IMR-90 (cell line): ENCODE measurements at regions not wholly inside any gene's neighbourhood (a gene's known extent, or its start where the extent isn't known, plus 50 kb on each side); places are given as distances from the start of the nearest gene placed in this dataset.

Experiments used
- ATAC-seq: fragments of 200-7000 bp; cut with Tn5 transposase; 2 replicates; pipeline ENCODE4 v1.9.1; 2020; ENCODE audit warnings: low read depth, mild to moderate bottlenecking, moderate library complexity
- BruUV-seq: library from RNA; stranded (reverse); fragments of 400-500 nt; replicated peaks from 2 replicates; lab custom pipeline; 2021; lab: Mats Ljungman, UMichigan
- CTCF ChIA-PET: fragments of 300-600 bp; formaldehyde crosslinking; extraction: SDS; loops from one replicate; lab custom pipeline; 2021; ENCODE audit warnings: antibody characterized with exemption; lab: Yijun Ruan, JAX
- POLR2A ChIA-PET: fragments of 300-600 bp; sonication (Branson Sonifier 250); formaldehyde crosslinking; loops from one replicate; lab custom pipeline; 2022; ENCODE audit warnings: antibody characterized with exemption; ENCODE audit not compliant: unreplicated experiment; lab: Charles Lee
- DNase-seq: peaks from one replicate; pipeline ENCODE4 v3.0.0; 2013
- H2AFZ ChIP-seq: replicated peaks from 2 replicates; pipeline ENCODE3; 2013; ENCODE audit warnings: low read length, mild to moderate bottlenecking; ENCODE audit not compliant: poor library complexity
- H2AK5ac ChIP-seq: 2 replicates; pipeline ENCODE4 v1.6.1; 2013; ENCODE audit warnings: low read depth, low read length, inconsistent platforms
- H2AK9ac ChIP-seq: replicated peaks from 2 replicates; pipeline ENCODE3; 2013; ENCODE audit warnings: mild to moderate bottlenecking, low read depth, low read length, moderate library complexity; ENCODE audit not compliant: poor library complexity
- H2BK120ac ChIP-seq: 2 replicates; pipeline ENCODE4 v1.6.1; 2013; ENCODE audit warnings: low read depth, low read length, inconsistent platforms
- H2BK15ac ChIP-seq: 3 replicates; pipeline ENCODE4 v1.6.1; 2013; ENCODE audit warnings: low read depth, low read length, inconsistent platforms
- H2BK20ac ChIP-seq: 2 replicates; pipeline ENCODE4 v1.6.1; 2013; ENCODE audit warnings: low read depth, mild to moderate bottlenecking, inconsistent platforms, low read length, moderate library complexity
- H2BK5ac ChIP-seq: 2 replicates; pipeline ENCODE4 v1.6.1; 2013; ENCODE audit warnings: mild to moderate bottlenecking, low read depth, low read length, inconsistent platforms; ENCODE audit not compliant: poor library complexity, severe bottlenecking
- H3K14ac ChIP-seq: replicated peaks from 2 replicates; pipeline ENCODE4 v1.6.1; 2013; ENCODE audit warnings: low read depth, low read length, inconsistent platforms
- H3K18ac ChIP-seq: 2 replicates; pipeline ENCODE4 v1.6.1; 2013; ENCODE audit warnings: low read depth, low read length, control low read depth
- H3K23ac ChIP-seq: 2 replicates; pipeline ENCODE4 v1.6.1; 2013; ENCODE audit warnings: low read depth, low read length, inconsistent platforms
- H3K27ac ChIP-seq: 2 replicates; pipeline ENCODE4 v1.5.1; 2013; ENCODE audit warnings: mild to moderate bottlenecking, control low read depth, low read length; ENCODE audit not compliant: insufficient read depth
- H3K27me3 ChIP-seq: 2 replicates; pipeline ENCODE4 v1.6.1; 2013; ENCODE audit warnings: low read length; ENCODE audit not compliant: control insufficient read depth, insufficient read depth
- H3K36me3 ChIP-seq: 2 replicates; pipeline ENCODE4 v1.6.1; 2013; ENCODE audit warnings: low read length, mixed read lengths; ENCODE audit not compliant: control insufficient read depth, insufficient read depth
- H3K4ac ChIP-seq: 2 replicates; pipeline ENCODE4 v1.6.1; 2013; ENCODE audit warnings: low read depth, low read length, inconsistent platforms
- H3K4me1 ChIP-seq: 2 replicates; pipeline ENCODE4 v1.6.1; 2013; ENCODE audit warnings: low read length, mixed read lengths; ENCODE audit not compliant: control insufficient read depth, insufficient read depth
- H3K4me2 ChIP-seq: 2 replicates; pipeline ENCODE4 v1.6.1; 2013; ENCODE audit warnings: low read depth, mild to moderate bottlenecking, control low read depth, low read length, moderate library complexity
- H3K4me3 ChIP-seq: 2 replicates; pipeline ENCODE4 v1.5.1; 2013; ENCODE audit warnings: low read depth, mild to moderate bottlenecking, control low read depth, low read length, moderate library complexity; ENCODE audit not compliant: insufficient read depth
- H3K56ac ChIP-seq: 2 replicates; pipeline ENCODE4 v1.6.1; 2013; ENCODE audit warnings: low read length, inconsistent platforms; ENCODE audit not compliant: insufficient read depth; ENCODE audit errors: extremely low read depth
- H3K79me1 ChIP-seq, 2 experiments: 2 replicates each; pipeline ENCODE4 v1.6.1; 2013; ENCODE audit warnings: low read length in 2 of 2, inconsistent platforms in 1 of 2, low read depth in 1 of 2
- H3K9ac ChIP-seq: 2 replicates; pipeline ENCODE4 v1.6.1; 2013; ENCODE audit warnings: low read depth, low read length, control low read depth
- H3K9me1 ChIP-seq: 2 replicates; pipeline ENCODE4 v1.6.1; 2013; ENCODE audit warnings: low read length, inconsistent platforms; ENCODE audit not compliant: insufficient read depth
- H3K9me3 ChIP-seq: 2 replicates; pipeline ENCODE4 v1.6.1; 2013; ENCODE audit warnings: low read length; ENCODE audit not compliant: control insufficient read depth, insufficient read depth
- H4K20me1 ChIP-seq: 2 replicates; pipeline ENCODE4 v1.6.1; 2013; ENCODE audit warnings: low read length, inconsistent platforms; ENCODE audit not compliant: insufficient read depth
- H4K5ac ChIP-seq: 2 replicates; pipeline ENCODE4 v1.6.1; 2013; ENCODE audit warnings: mild to moderate bottlenecking, low read depth, low read length, control low read depth
- H4K8ac ChIP-seq, 2 experiments: 2 replicates each; pipeline ENCODE4 v1.6.1; 2013; ENCODE audit warnings: low read depth in 2 of 2, low read length in 2 of 2, control low read depth in 1 of 2, inconsistent platforms in 1 of 2
- H4K91ac ChIP-seq: 2 replicates; pipeline ENCODE4 v1.6.1; 2013; ENCODE audit warnings: low read depth, low read length, inconsistent platforms; ENCODE audit not compliant: insufficient read depth
- CEBPB ChIP-seq: IDR thresholded peaks from 2 replicates; pipeline ENCODE4 v1.6.1; 2012; ENCODE audit warnings: low read depth, low read length, improper control_type of control experiment
- MAFK ChIP-seq: IDR thresholded peaks from 2 replicates; pipeline ENCODE4 v1.6.1; 2012; ENCODE audit warnings: low read depth, low read length, improper control_type of control experiment
- MXI1 ChIP-seq: IDR thresholded peaks from 2 replicates; pipeline ENCODE4 v1.6.1; 2012; ENCODE audit warnings: low read depth, mild to moderate bottlenecking, low read length, moderate library complexity, borderline replicate concordance
- RAD21 ChIP-seq: IDR thresholded peaks from 2 replicates; pipeline ENCODE4 v1.6.1; 2012; ENCODE audit warnings: low read length, improper control_type of control experiment
- RFX5 ChIP-seq: IDR thresholded peaks from 2 replicates; pipeline ENCODE4 v1.8.0; 2012; ENCODE audit warnings: low read depth, mild to moderate bottlenecking, low read length, moderate library complexity
- WGBS, 2 experiments: methylation state at CpG; one replicate each; pipeline versions ENCODE4 v1.1.5 to v1.1.7; 2013; ENCODE audit warnings: missing lambda C conversion rate in 2 of 2; ENCODE audit not compliant: insufficient read length in 1 of 2; ENCODE audit errors: extremely low coverage in 2 of 2; 5-methylcytosine and 5-hydroxymethylcytosine counted together
- dilution Hi-C: fragments of 300-500 bp; cut with HindIII; formaldehyde crosslinking; loops from one replicate; pipeline ENCODE4 v1.14.3; 2018; ENCODE audit warnings: low sequenced_read_pairs; ENCODE audit not compliant: unreplicated experiment
- in situ Hi-C: fragments of 300-500 bp; cut with MboI; formaldehyde crosslinking; loops from 3 replicates; pipeline ENCODE4 v1.14.3; 2019; ENCODE audit warnings: low sequenced_read_pairs, inconsistent platforms, mixed read lengths
- intact Hi-C: fragments of 100-400 bp; cut with micrococcal nuclease; formaldehyde crosslinking; loops from 2 replicates; pipeline ENCODE4 v1.10.0; 2022

DNA sequence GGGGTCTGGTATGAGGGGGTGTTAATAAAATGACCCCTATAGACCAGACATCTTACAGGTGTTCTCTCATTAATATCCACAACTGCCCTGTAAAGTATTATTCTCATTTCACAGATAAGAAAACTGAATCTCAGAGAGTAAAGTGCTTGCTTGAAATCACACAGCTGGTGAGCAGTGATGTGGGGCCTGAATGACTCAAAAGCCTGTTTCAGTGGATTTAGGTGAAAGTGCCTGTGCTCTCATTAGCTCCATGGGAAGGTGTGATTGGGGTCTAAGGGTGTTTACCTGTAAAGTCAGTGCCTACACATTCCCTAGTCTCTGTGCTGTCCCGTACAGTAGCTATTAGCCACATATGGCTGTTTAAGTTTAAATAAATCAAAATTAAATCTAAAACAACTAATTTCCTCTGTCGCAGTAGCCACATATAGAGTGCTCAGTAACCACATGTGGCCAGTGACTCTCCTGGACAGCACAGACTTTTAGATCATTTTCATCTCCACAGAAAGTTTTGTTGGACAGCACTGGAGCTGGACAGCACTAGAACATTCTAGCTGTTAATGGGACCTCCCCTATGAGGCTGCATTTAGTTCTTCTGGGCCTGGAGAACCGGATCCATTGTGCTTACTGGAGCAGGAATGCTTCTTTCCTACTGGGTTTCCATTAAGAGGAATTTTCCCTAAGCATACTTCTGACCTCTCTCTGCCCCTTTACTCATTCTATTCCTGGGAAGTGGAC is 52.5 kb upstream of the SEMA6A start:
- H3K9ac ChIP-seq: no peak overlapping the region
- no peak for TF ChIP-seq RAD21
- no peak for TF ChIP-seq RFX5
- TF ChIP-seq MAFK: no peak
- no peak for TF ChIP-seq MXI1
- no peak for TF ChIP-seq CEBPB
- H2BK120ac ChIP-seq: no peak overlapping the region
- H4K5ac ChIP-seq: no peak overlapping the region
- no peak overlapping the region for H2AFZ ChIP-seq
- no peak overlapping the region for H2BK20ac ChIP-seq
- intact Hi-C loops: no loop called here
- no peak overlapping the region for H3K18ac ChIP-seq
- H3K4me3 ChIP-seq: no peak overlapping the region
- no peak overlapping the region for H4K91ac ChIP-seq
- ChIA-PET CTCF (no interaction called here), POLR2A (no interaction called here)
- 83% methylated on average over 1 of the region's 3 CpGs; no CpG with 5 or more reads in 1 of the 2 experiments for WGBS, 2 experiments
- H3K4ac ChIP-seq: no peak overlapping the region
- no TSS peak for BruUV-seq
- H2BK15ac ChIP-seq: no peak overlapping the region
- H2BK5ac ChIP-seq: no peak overlapping the region
- no peaks in the 10 kb centered on the region for H3K79me1 ChIP-seq
- in situ Hi-C loops: no loop called here
- no peaks in the 10 kb centered on the region for H3K4me1 ChIP-seq
- peaks cover 2% of the 10 kb centered on the region; the same call in 1 of the 2 replicates for H3K9me3 ChIP-seq
- dilution Hi-C loops: no loop called here
- H3K36me3 ChIP-seq: no peaks in the 10 kb centered on the region
- H2AK9ac ChIP-seq: no peak overlapping the region
- H4K20me1 ChIP-seq: no peaks in the 10 kb centered on the region
- ATAC-seq: no peak
- no peak overlapping the region for H3K27ac ChIP-seq
- H4K8ac ChIP-seq: no peak overlapping the region
- no peaks in the 10 kb centered on the region for H3K9me1 ChIP-seq
- H3K4me2 ChIP-seq: no peak overlapping the region
- H3K14ac ChIP-seq: no peak overlapping the region
- no peaks in the 10 kb centered on the region for H3K27me3 ChIP-seq
- no peak overlapping the region for H3K56ac ChIP-seq
- no peak overlapping the region for H2AK5ac ChIP-seq
- DNase-seq: no peak
- H3K23ac ChIP-seq: no peak overlapping the region
